DND-41 (cell line): ENCODE measurements at regions not wholly inside any gene's neighbourhood (a gene's known extent, or its start where the extent isn't known, plus 50 kb on each side); places are given as distances from the start of the nearest gene placed in this dataset.

ENCODE experiments used
- ATAC-seq: fragments of 200-7000 bp; cut with Tn5 transposase; 3 replicates; pipeline ENCODE4 v1.9.1; 2021; ENCODE audit warnings: low read depth; ENCODE audit not compliant: insufficient read depth
- DNase-seq: peaks from one replicate; pipeline ENCODE4 v3.0.0-alpha.2; 2020
- H2AFZ ChIP-seq: 2 replicates; pipeline ENCODE4 v1.6.0; 2012; ENCODE audit warnings: low read depth, low read length
- H3K27ac ChIP-seq: 2 replicates; pipeline ENCODE4 v1.5.1; 2012; ENCODE audit warnings: low read length, inconsistent platforms
- H3K27me3 ChIP-seq: fragments of 200-600 bp; sonication (generic); 2 replicates; pipeline ENCODE4 v1.6.0; 2012; ENCODE audit warnings: low read length, mild to moderate bottlenecking, inconsistent platforms; ENCODE audit not compliant: insufficient read depth, poor library complexity
- H3K36me3 ChIP-seq: 2 replicates; pipeline ENCODE4 v1.5.1; 2012; ENCODE audit warnings: low read length, inconsistent platforms; ENCODE audit not compliant: insufficient read depth
- H3K4me1 ChIP-seq: 2 replicates; pipeline ENCODE4 v1.5.1; 2012; ENCODE audit warnings: mild to moderate bottlenecking, low read length; ENCODE audit not compliant: insufficient read depth
- H3K4me2 ChIP-seq: 2 replicates; pipeline ENCODE4 v1.6.0; 2012; ENCODE audit warnings: mild to moderate bottlenecking, moderate library complexity, low read length, inconsistent platforms; ENCODE audit not compliant: insufficient read depth
- H3K4me3 ChIP-seq, 2 experiments: fragments of 200-600 bp in 1 of 2; shearing (Covaris generic) in 1 of 2; 2 replicates each; pipeline ENCODE4 v1.5.1; 2012 to 2016; ENCODE audit warnings: inconsistent platforms in 2 of 2, low read length in 2 of 2, mild to moderate bottlenecking in 2 of 2, low read depth in 1 of 2, moderate library complexity in 1 of 2
- H3K79me2 ChIP-seq: 2 replicates; pipeline ENCODE4 v1.6.0; 2012; ENCODE audit warnings: low read length, inconsistent platforms; ENCODE audit not compliant: insufficient read depth
- H3K9ac ChIP-seq: 2 replicates; pipeline ENCODE4 v1.6.0; 2012; ENCODE audit warnings: low read depth, mild to moderate bottlenecking, inconsistent platforms, low read length, moderate library complexity
- H3K9me3 ChIP-seq: 2 replicates; pipeline ENCODE4 v1.5.1; 2012; ENCODE audit warnings: low read length, moderate library complexity, mild to moderate bottlenecking, inconsistent platforms; ENCODE audit not compliant: insufficient read depth, severe bottlenecking
- H4K20me1 ChIP-seq: 2 replicates; pipeline ENCODE4 v1.6.0; 2012; ENCODE audit warnings: low read length; ENCODE audit not compliant: insufficient read depth
- CTCF ChIP-seq: IDR thresholded peaks from 2 replicates; pipeline ENCODE4 v1.5.1; 2012; ENCODE audit warnings: borderline replicate concordance, low read length, moderate library complexity, mild to moderate bottlenecking; ENCODE audit not compliant: poor library complexity, severe bottlenecking; ENCODE audit errors: extremely low read depth
- EZH2 ChIP-seq: IDR thresholded peaks from 3 replicates; pipeline ENCODE4 v1.6.1; 2012; ENCODE audit warnings: borderline replicate concordance, low read depth, mild to moderate bottlenecking, moderate library complexity, low read length, inconsistent platforms; ENCODE audit not compliant: severe bottlenecking

DNA sequence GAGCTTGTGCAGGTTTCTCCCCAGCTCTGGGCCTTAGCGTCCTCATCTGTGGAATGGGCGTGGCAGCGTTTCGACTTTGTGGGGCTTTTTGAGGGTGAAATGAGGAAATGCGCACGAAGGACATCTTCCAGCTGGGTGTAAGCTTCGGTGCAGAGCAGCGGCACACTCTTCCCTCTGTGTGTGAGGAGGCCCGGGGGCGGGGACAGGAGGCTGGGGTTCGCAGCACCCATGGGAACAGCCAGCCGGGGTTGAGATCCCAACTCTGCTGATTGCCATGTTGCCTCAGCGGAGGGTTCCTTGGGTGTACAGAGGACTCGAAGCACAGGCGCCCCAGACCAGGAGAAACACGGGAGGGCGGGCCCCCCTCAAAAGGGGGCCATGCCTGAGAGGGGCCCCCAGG, 265.6 kb downstream of the NSG2 start:
- Histone ChIP-seq H3K4me2 (no peak overlapping the region), H3K36me3 (no peaks in the 10 kb centered on the region), H4K20me1 (0 out of 2 replicates have a peak, but pooled peaks cover 3% of the 10 kb centered on the region), H3K27ac (no peak overlapping the region), H3K4me1 (no peaks in the 10 kb centered on the region), H2AFZ (no peak overlapping the region), H3K9ac (no peak overlapping the region), H3K79me2 (no peaks in the 10 kb centered on the region), H3K9me3 (no peaks in the 10 kb centered on the region), H3K27me3 (no peaks in the 10 kb centered on the region), H3K4me3 (no peak overlapping the region)
- no peak for ATAC-seq
- TF ChIP-seq CTCF (no peak), EZH2 (no peak)
- no peak for DNase-seq

GRCh38 chr5:174311531-174312269, 266.2 kb downstream of the NSG2 start:
- H3K4me1 ChIP-seq: no peaks in the 10 kb centered on the region
- H3K79me2 ChIP-seq: no peaks in the 10 kb centered on the region
- no peak overlapping the region for H3K4me2 ChIP-seq
- H3K27me3 ChIP-seq: no peaks in the 10 kb centered on the region
- H3K36me3 ChIP-seq: no peaks in the 10 kb centered on the region
- no peak overlapping the region for H3K9ac ChIP-seq
- TF ChIP-seq CTCF (peak; percentile 64), EZH2 (no peak)
- DNase-seq: no peak
- 0 out of 3 replicates have a peak, but pooled peaks have one; percentile 27 for ATAC-seq
- H3K27ac ChIP-seq: no peak overlapping the region
- H3K4me3 ChIP-seq: no peak overlapping the region
- no peaks in the 10 kb centered on the region for H3K9me3 ChIP-seq
- no peak overlapping the region for H2AFZ ChIP-seq
- H4K20me1 ChIP-seq: 0 out of 2 replicates have a peak, but pooled peaks cover 3% of the 10 kb centered on the region

GRCh38 chr5:174312270-174312617, 266.7 kb downstream of the NSG2 start:
- Histone ChIP-seq H4K20me1 (0 out of 2 replicates have a peak, but pooled peaks cover 3% of the 10 kb centered on the region), H3K79me2 (no peaks in the 10 kb centered on the region), H3K4me3 (no peak overlapping the region), H3K9me3 (no peaks in the 10 kb centered on the region), H2AFZ (no peak overlapping the region), H3K27ac (no peak overlapping the region), H3K27me3 (no peaks in the 10 kb centered on the region), H3K4me1 (no peaks in the 10 kb centered on the region), H3K9ac (no peak overlapping the region), H3K36me3 (no peaks in the 10 kb centered on the region), H3K4me2 (no peak overlapping the region)
- ATAC-seq (no peak), DNase-seq (no peak)
- TF ChIP-seq EZH2 (no peak), CTCF (no peak)

GRCh38 chr5:174312641-174313040, 267.1 kb downstream of the NSG2 start:
- Histone ChIP-seq H3K4me1 (no peaks in the 10 kb centered on the region), H4K20me1 (0 out of 2 replicates have a peak, but pooled peaks cover 3% of the 10 kb centered on the region), H3K27ac (no peak overlapping the region), H3K4me2 (no peak overlapping the region), H2AFZ (no peak overlapping the region), H3K9me3 (no peaks in the 10 kb centered on the region), H3K79me2 (no peaks in the 10 kb centered on the region), H3K9ac (no peak overlapping the region), H3K4me3 (no peak overlapping the region), H3K36me3 (no peaks in the 10 kb centered on the region), H3K27me3 (no peaks in the 10 kb centered on the region)
- TF ChIP-seq EZH2 (no peak), CTCF (no peak)
- ATAC-seq (no peak), DNase-seq (no peak)
